ENCODE measurements at regions not wholly inside any gene's neighbourhood (a gene's known extent, or its start where the extent isn't known, plus 50 kb on each side); places are given as distances from the start of the nearest gene placed in this dataset.
"Not testable (repeated sequence)": the region's sequence is repeated elsewhere in the genome, so short reads cannot be mapped to it uniquely, and the experiment has no call there.

DNA sequence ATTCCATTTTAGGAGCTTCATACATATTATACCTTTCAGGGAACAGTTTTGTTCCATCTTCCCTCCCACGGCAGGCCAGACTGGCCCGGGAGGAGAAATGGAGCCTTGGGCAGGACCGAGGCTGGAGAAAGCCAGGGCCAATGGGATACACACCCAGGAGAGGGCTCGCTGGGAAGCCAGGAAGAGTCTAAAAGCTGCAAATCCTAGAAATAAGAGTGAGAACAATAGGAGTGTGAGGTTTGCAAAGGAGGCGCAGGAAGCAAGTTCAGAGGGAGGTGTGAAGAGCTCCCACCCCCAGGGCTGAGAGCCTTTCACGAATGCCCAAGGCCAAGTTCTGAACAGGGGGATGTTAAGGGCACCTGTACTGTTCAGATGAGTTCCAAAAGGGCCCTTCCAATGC lies 67.5 kb upstream of the CPSF6 start:
- TF ChIP-seq, protein P1, sequence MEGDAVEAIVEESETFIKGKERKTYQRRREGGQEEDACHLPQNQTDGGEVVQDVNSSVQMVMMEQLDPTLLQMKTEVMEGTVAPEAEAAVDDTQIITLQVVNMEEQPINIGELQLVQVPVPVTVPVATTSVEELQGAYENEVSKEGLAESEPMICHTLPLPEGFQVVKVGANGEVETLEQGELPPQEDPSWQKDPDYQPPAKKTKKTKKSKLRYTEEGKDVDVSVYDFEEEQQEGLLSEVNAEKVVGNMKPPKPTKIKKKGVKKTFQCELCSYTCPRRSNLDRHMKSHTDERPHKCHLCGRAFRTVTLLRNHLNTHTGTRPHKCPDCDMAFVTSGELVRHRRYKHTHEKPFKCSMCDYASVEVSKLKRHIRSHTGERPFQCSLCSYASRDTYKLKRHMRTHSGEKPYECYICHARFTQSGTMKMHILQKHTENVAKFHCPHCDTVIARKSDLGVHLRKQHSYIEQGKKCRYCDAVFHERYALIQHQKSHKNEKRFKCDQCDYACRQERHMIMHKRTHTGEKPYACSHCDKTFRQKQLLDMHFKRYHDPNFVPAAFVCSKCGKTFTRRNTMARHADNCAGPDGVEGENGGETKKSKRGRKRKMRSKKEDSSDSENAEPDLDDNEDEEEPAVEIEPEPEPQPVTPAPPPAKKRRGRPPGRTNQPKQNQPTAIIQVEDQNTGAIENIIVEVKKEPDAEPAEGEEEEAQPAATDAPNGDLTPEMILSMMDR (IDR thresholded peaks at IDR 0.05; ENCODE audit: control insufficient read depth, insufficient read depth, low read depth, low read length, missing control alignments) = no peak
- DNase-seq (ENCODE audit: low read depth) = no peak

DNA sequence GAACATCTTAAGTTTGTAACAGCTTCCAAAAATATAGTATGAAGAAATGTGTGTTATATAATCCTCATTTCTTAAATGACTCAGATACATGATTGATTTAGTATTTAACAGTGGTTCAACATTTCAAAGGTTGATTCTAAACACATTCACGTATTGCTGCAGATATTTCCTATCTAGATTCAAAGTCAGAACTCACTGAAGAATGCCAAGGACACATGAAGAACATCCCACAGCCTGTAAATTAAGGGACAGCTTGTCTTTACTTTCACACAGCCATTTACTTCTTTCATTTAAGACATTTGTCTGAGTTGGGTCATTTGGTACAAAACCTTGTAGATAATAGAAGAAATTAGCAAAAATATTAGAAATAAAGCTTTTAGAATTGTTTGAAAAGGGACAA lies 66.9 kb upstream of the CPSF6 start:
- no peak for DNase-seq (ENCODE audit: low read depth)
- TF ChIP-seq, protein P1 (IDR thresholded peaks at IDR 0.05; ENCODE audit: control insufficient read depth, insufficient read depth, low read depth, low read length, missing control alignments) = no peak
- H3K4me3 ChIP-seq (ENCODE audit: control insufficient read depth, low read depth, low read length) = no peak overlapping the region

More for the DNA sequence above, 67.5 kb upstream of the CPSF6 start:
- no peak overlapping the region for H3K4me3 ChIP-seq (ENCODE audit: control insufficient read depth, low read depth, low read length)

DNA sequence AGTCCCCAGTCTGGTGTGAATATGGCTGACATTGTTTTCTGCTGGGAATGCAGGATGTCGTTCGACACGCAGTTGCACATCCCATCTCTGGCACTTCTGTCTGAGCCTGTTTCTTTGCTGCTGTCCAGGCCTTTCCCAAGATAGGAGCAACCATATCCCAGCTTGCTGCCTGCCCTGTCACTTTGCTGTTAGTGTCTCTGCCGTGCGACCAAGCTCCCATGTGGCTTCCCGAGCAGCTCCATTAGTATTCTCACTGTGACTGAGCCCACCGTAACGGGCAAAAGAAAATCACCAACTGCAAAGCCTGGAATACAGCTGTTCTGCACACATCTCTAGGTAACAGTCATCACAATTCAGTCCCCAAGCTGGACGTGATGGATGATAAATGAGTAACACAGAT lies 66.0 kb upstream of the CPSF6 start:
- TF ChIP-seq, protein P1 (IDR thresholded peaks at IDR 0.05; ENCODE audit: control insufficient read depth, insufficient read depth, low read depth, low read length, missing control alignments) = no peak
- H3K4me3 ChIP-seq (ENCODE audit: control insufficient read depth, low read depth, low read length) = no peak overlapping the region
- no peak for DNase-seq (ENCODE audit: low read depth)

DNA sequence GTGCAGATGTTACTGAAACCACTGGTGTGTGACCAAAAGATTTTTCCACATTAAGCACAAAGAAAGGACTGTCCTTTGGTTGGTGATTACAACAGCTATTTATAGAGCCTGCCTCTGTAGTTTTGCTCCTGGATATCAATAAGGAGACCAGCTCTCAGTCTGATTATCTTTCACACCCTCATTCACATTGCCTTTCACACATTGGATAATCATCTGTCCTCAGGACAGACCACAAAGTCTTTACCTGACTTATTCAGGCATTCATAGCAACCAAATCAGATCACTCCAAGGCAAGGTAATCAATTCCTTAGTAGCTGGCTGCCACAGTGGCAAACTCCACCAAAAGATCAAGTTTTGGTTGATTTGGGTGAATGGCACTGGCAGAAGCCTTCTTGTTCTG lies 59.6 kb upstream of the CPSF6 start:
- TF ChIP-seq, protein P1 (IDR thresholded peaks at IDR 0.05; ENCODE audit: control insufficient read depth, insufficient read depth, low read depth, low read length, missing control alignments) = no peak
- DNase-seq (ENCODE audit: low read depth) = no peak

DNA sequence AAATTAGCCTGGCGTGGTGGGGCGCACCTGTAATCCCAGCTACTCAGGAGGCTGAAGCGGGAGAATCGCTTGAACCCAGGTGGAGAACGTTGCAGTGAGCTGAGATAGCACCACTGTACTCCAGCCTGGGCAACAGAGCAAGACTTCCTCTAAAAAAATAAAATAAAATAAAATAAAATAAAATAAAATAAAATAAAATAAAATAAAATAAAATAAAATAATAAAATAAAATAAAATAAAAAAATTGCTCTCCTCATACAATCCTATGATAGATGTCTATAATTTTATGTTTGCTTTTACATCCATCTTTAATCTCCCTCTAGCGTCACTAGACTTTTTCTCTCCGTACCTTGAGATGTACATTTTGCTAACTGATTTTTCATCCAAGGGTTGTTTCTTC lies 51.8 kb upstream of the CPSF6 start:
- H3K4me3 ChIP-seq (ENCODE audit: control insufficient read depth, low read depth, low read length); DNase-seq (ENCODE audit: low read depth): not testable (repeated sequence)

More for the DNA sequence above, 59.6 kb upstream of the CPSF6 start:
- no peak overlapping the region for H3K4me3 ChIP-seq (ENCODE audit: control insufficient read depth, low read depth, low read length)

DNA sequence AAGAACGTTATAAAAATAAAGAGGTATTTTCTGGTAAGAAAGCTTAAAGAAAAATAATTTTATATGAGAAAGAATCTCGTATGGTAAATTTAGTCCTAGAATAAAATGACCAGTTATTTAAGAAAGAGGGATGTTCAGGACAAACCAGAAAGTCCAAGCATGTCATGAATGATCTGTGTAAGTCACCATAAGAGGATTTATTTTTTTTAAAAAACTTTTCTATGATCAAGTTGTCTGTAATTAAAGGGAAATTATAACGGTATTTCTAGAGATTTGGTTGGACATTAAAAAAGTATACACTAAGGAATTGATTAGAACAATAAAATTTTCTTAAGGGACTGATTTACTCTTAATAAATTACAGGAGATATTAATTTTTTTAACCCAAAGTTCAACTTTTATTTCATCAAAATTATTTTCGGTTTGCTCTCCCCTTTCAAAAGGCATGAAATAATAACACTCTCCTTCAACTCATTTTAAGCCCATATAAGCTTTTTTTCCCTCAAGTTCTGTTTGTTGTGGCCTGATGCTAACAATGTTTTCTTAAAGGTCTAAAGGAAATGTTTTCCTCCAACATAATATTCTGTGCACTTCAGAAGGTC lies 49.9 kb upstream of the CPSF6 start:
- no peak for DNase-seq (ENCODE audit: low read depth)
- H3K4me3 ChIP-seq (ENCODE audit: control insufficient read depth, low read depth, low read length) = no peak overlapping the region
- TF ChIP-seq, protein P1 (IDR thresholded peaks at IDR 0.05; ENCODE audit: control insufficient read depth, insufficient read depth, low read depth, low read length, missing control alignments) = no peak
